ENCODE measurements at regions not wholly inside any gene's neighbourhood (a gene's known extent, or its start where the extent isn't known, plus 50 kb on each side); places are given as distances from the start of the nearest gene placed in this dataset.
"Not testable (repeated sequence)": the region's sequence is repeated elsewhere in the genome, so short reads cannot be mapped to it uniquely, and the experiment has no call there.

DNA sequence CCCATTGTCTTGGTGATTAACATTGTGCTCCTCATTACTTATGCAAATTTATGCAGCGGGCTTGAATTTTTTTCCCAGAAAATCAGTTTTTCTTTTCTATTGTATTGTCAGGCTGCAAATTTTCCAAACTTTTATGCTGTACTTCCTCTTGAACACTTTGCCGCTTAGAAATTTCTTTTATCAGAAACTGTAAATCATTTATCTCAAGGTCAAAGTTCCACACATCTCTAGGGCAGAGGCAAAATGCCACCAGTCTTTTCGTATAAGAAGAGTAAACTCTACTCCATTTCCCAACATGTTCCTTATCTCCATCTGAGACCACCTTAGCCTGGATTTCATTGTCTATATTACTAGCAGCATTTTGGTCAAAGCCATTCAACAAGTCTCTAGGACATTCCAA, 113.9 kb upstream of the OLFM3 start:
- TF ChIP-seq CTCF (IDR thresholded peaks at IDR 0.05; ENCODE audit: borderline replicate concordance, insufficient read depth, low read depth, low read length): no peak
- no peak overlapping the region for H3K4me3 ChIP-seq (ENCODE audit: low read depth, low read length)

GRCh38 chr1:102109493-102109892, 112.8 kb upstream of the OLFM3 start:
- H3K4me3 ChIP-seq (ENCODE audit: low read depth, low read length): not testable (repeated sequence)

DNA sequence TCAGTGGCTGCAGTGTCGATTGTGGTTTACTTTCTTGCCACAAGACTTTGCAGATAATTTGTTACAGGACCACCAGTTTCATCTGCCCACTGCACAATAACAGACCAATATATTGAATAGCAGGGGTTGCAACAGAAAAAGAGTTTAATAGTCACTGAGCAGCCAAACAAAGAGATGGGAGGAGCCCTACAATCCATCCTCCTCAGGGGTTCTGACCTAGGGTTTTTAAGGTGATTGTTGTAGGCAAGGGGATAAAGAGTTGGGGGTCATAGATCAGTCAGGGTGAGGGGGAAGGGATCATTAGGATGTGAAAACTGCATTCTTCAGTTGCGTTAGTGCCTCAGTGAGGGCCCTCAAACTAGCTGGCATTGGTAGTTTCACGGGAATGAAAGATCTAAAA, 110.7 kb upstream of the OLFM3 start:
- no peak for TF ChIP-seq CTCF (IDR thresholded peaks at IDR 0.05; ENCODE audit: borderline replicate concordance, insufficient read depth, low read depth, low read length)
- H3K4me3 ChIP-seq (ENCODE audit: low read depth, low read length): no peak overlapping the region

GRCh38 chr1:102105931-102106550, 109.3 kb upstream of the OLFM3 start:
- TF ChIP-seq CTCF (IDR thresholded peaks at IDR 0.05; ENCODE audit: borderline replicate concordance, insufficient read depth, low read depth, low read length): no peak
- H3K4me3 ChIP-seq (ENCODE audit: low read depth, low read length): no peak overlapping the region

- H3K4me3 ChIP-seq (ENCODE audit: low read depth, low read length): no peak overlapping the region
Observed at GRCh38 chr1:102103646-102104045, 106.9 kb upstream of the OLFM3 start.

GRCh38 chr1:102102276-102102780, 105.6 kb upstream of the OLFM3 start:
- no peak for TF ChIP-seq CTCF (IDR thresholded peaks at IDR 0.05; ENCODE audit: borderline replicate concordance, insufficient read depth, low read depth, low read length)
- no peak overlapping the region for H3K4me3 ChIP-seq (ENCODE audit: low read depth, low read length)

More at GRCh38 chr1:102103646-102104045, 106.9 kb upstream of the OLFM3 start:
- TF ChIP-seq CTCF (IDR thresholded peaks at IDR 0.05; ENCODE audit: borderline replicate concordance, insufficient read depth, low read depth, low read length): no peak

DNA sequence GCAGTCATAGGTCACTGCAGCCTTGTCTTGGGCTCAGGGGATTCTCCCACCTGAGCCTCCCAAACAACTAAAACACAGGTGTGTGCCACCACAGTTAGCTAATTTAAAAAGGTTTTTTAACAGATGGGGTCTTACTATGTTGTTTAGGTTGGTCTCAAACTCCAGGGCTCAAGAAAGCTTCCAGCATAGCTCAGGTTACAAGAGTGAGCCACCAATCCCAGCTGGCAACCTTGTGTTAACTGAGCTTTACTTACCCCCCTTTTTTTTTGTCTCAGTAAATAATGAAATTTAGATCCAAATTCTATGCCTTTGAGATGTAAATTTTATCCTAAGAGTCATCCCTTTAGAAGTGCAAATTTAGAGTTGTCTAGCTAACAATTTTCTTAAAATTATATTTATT, 103.9 kb upstream of the OLFM3 start:
- TF ChIP-seq CTCF (IDR thresholded peaks at IDR 0.05; ENCODE audit: borderline replicate concordance, insufficient read depth, low read depth, low read length): no peak

More for the DNA sequence above, 103.9 kb upstream of the OLFM3 start:
- no peak overlapping the region for H3K4me3 ChIP-seq (ENCODE audit: low read depth, low read length)
